ENCODE measurements at regions not wholly inside any gene's neighbourhood (a gene's known extent, or its start where the extent isn't known, plus 50 kb on each side); places are given as distances from the start of the nearest gene placed in this dataset.

- DNase-seq (ENCODE audit: low spot score) (no peak), FAIRE-seq (no peak)
These were observed 277.2 kb upstream of the MPDZ start for GRCh38 chr9:13556656-13557055.

- FAIRE-seq: no peak
These were observed 276.6 kb upstream of the MPDZ start for GRCh38 chr9:13555989-13556500.

DNA sequence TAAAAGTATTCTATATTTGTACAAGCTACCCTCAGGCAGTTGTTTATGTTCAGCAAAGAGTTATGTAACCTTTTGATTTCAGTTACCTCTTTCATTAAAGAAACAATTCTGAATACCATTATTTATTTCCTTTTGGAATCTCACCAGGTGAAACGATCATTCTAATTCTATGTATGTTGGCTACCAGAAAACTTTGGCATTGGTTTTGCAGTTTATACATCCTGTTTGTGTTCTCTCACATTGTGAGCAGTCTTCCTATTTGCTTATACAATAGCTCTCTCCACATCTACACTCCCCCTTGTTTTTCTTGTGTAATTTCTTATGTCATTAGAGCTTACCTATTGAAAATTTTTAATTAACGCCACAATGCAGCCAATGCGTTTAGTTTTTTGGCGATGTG is 276.0 kb upstream of the MPDZ start:
- DNase-seq (ENCODE audit: low spot score) (no peak), FAIRE-seq (no peak)

More at GRCh38 chr9:13555989-13556500, 276.6 kb upstream of the MPDZ start:
- no peak for DNase-seq (ENCODE audit: low spot score)

DNA sequence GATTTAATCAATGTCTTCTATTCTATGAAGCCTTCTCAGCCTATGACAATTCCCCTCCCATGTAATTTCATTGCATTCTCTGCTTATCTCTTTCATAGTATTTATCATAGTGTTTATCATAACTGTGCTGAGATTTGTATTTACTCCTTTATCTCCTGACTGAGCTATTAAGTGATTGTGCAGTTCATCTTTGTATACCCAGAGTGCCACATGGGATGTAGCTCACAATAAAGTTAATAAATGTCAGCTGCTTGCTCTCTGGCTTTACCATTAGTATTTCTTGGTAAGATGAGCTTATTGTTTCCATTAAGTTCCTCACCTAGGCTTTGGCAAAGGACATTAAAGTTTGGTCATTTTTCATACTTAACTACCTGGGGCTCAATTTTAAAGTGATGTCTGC is 275.1 kb upstream of the MPDZ start:
- DNase-seq (ENCODE audit: low spot score): no peak
- no peak for FAIRE-seq

DNA sequence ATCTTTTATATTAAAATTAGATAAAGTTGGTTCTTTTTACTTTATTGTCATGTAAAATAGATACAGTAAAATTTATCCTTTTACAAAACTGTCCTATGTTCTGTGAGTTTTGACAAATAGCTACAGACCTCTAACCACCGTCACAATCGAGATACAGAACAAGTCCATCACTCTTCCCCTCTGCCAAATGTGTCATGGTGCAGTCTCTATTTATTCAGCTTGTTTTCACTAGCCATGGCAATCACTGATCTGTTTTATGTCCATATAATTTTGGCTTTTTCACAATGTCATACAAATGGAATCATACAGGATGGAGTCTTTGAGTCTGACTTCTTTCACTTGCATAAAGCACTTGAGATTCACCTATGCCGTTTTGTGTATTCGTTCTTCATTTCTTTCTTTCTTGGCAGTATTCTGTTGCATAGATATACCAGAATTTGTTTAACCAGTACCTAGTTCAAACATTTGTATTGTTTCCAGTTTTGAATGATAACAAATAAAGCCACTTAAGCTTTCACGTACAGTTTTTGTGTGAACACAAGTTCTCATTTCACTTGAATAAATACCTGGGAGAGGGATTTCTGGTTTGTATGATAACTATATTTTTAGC is 273.2 kb upstream of the MPDZ start:
- DNase-seq (ENCODE audit: low spot score) (no peak), FAIRE-seq (no peak)

DNA sequence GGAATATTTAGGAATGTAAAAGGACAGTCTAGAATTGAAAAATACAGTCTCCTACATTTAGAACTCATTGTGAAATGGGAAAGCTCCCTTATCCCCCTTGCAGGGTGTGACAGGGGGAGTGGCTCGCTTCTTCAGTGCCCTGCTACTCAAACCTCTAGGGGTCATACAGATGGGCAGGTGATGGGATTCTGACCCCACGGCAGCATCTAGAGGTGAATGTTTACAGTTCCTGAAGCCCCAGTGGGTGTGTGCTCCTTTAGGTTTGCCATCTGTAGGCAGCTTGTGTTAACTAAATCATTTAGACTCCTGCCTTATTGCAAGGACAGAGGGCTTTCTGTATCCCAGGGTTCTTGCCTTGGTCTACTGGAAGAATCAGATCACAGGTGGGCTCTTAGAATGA is 271.0 kb upstream of the MPDZ start:
- FAIRE-seq: no peak
- no peak for DNase-seq (ENCODE audit: low spot score)

- FAIRE-seq: no peak
- no peak for DNase-seq (ENCODE audit: low spot score)
These were observed 269.0 kb upstream of the MPDZ start for GRCh38 chr9:13548535-13548934.

DNA sequence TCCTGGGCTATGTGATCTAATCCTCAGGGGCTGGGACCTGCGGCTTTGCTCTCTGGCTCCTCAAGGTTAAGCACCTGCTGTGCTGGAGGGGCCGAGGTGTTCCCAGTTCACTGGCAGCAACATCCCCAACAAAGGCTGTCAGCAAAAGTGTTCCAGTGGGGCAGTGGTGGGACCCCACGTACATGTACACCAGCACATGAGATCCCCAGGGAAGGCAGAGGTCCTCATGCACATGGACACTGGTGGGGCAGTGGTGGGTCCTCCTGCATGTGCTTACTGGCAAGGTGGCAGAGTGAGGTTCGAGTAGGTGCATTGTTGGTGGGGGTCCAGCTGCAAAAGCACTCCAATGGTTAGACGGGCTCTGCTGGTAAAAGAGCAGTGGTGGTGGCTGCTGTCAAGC is 255.6 kb upstream of the MPDZ start:
- no peak for FAIRE-seq

DNA sequence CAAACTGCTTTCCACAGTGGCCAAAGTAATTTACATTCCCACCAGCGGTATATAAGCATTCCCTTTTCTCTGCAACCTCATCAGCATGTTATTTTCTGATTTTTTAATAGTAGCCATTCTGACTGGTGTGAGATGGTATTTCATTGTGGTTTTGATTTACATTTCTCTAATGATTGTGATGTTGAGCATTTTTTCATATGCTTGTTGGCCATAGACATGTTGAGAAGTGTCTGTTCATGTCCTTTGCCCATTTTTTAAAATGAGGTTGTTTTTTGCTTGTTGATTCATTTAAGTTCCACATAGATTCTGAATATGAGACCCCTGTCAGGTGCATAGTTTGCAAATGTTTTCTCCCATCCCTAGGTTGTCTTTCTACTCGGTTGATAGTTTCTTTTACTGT is 254.5 kb upstream of the MPDZ start:
- no peak for FAIRE-seq

More for the DNA sequence above, 255.6 kb upstream of the MPDZ start:
- no peak for DNase-seq (ENCODE audit: low spot score)

GRCh38 chr9:13532407-13532806 is 252.9 kb upstream of the MPDZ start:
- no peak for FAIRE-seq
- DNase-seq (ENCODE audit: low spot score): no peak

More for the DNA sequence above, 254.5 kb upstream of the MPDZ start:
- DNase-seq (ENCODE audit: low spot score): no peak

- DNase-seq (ENCODE audit: low spot score) (peak; percentile 4), FAIRE-seq (no peak)
These were observed 250.0 kb upstream of the MPDZ start for GRCh38 chr9:13529321-13530104.

- FAIRE-seq: no peak
- no peak for DNase-seq (ENCODE audit: low spot score)
These were observed 244.8 kb upstream of the MPDZ start for GRCh38 chr9:13524245-13524644.

- no peak for FAIRE-seq
- no peak for DNase-seq (ENCODE audit: low spot score)
These were observed 240.6 kb upstream of the MPDZ start for GRCh38 chr9:13520069-13520468.

- FAIRE-seq (no peak), DNase-seq (ENCODE audit: low spot score) (no peak)
These were observed 234.4 kb upstream of the MPDZ start for GRCh38 chr9:13513716-13514444.

- DNase-seq (ENCODE audit: low spot score): no peak
- no peak for FAIRE-seq
These were observed 233.8 kb upstream of the MPDZ start for GRCh38 chr9:13513286-13513685.

DNA sequence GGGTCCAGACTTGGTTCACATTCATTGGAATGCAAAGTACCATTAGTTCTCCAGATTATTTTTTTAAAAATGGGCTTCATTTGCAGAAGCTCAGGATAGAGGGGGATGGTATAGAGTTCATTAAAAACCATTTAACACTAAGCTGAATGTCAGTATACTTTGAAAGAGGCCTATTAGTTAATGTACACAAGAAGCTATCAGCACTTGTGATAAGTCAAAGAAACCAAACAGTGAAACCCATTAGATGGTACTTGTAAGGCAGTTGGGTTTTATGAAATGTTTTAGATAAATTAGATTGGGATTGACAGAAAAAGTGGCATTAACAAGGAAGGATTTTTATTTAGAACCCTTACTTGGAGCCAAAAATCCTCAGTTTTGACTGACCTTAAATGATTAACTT is 229.2 kb upstream of the MPDZ start:
- DNase-seq (ENCODE audit: low spot score): no peak
- no peak for FAIRE-seq

DNA sequence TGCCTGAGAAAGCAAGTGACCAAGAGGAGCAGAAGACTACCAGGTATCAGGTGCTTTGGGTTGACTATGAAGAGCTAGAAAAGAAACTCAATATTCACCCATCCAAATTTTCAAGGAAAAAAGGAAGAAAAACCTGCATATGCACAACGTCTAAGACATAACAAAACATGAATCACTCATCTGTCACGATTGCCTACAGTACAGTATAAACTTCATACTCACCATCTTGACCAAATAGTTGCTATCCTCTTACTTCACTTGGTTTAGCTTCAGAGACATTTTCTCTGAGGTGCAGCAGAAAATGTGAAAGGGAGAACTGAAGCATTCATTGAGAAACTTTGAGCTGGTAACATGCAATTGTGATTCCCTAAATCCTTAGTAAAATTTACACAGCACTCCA is 228.6 kb upstream of the MPDZ start:
- FAIRE-seq (no peak), DNase-seq (ENCODE audit: low spot score) (no peak)

DNA sequence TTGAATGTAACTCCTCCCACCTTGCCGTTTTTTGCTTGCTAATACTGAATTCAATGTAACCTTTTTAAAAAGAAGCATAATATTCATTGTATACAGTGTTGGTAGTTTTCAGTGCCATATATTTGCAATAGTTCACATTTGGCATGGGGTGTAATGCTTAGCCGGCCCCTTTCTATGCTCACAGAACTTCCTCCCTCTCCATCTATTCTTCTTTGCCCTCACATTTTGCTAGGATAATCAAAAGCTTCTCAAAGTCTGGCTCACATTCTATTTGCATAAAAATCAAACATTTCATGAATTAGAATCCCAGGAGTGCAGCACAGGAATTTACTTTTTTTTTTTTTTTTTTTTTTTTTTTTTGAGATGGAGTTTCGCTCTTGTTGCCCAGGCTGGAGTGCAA is 226.3 kb upstream of the MPDZ start:
- FAIRE-seq (no peak), DNase-seq (ENCODE audit: low spot score) (no peak)

DNA sequence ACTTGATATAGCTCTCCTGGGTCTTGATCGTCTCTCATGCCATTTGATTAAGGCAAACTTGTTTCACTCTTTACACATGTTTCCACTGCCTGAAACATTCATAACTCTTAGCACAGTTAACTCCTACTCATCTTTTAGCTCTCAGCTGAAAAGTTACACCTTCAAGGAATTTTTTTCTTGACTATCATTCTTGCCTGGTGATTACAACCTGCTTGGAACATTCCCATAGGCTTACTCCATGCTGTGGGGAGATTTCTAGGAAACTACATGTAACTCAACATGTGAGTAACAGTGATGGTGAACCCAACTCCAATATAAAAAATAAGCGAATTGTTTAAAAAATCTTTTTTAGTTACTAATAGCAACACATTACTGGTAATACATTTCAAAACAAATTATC is 224.1 kb upstream of the MPDZ start:
- no peak for DNase-seq (ENCODE audit: low spot score)

DNA sequence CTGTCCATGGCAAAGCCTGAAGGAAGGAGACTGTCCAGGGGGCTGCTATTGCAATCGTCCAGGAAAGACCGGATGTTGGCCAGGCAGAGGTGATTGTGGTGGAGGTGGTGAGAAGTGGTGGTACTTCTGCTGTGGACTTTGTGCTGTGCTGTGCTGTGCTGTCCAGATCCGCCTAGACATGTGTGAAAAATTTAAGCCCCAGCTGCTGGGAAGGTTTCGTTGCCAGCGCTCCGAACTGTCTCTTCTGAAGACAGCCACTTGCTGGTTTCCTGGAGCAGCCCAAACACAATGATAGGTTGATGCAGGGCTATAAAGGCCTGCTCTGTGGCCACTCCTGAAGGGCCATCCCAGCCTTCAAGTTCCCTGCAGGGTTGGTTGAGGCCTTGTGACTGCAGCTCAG is 223.0 kb upstream of the MPDZ start:
- DNase-seq (ENCODE audit: low spot score) (no peak), FAIRE-seq (no peak)

More for the DNA sequence above, 224.1 kb upstream of the MPDZ start:
- FAIRE-seq: no peak

GRCh38 chr9:13501018-13501417 is 221.5 kb upstream of the MPDZ start:
- DNase-seq (ENCODE audit: low spot score) (no peak), FAIRE-seq (no peak)

DNA sequence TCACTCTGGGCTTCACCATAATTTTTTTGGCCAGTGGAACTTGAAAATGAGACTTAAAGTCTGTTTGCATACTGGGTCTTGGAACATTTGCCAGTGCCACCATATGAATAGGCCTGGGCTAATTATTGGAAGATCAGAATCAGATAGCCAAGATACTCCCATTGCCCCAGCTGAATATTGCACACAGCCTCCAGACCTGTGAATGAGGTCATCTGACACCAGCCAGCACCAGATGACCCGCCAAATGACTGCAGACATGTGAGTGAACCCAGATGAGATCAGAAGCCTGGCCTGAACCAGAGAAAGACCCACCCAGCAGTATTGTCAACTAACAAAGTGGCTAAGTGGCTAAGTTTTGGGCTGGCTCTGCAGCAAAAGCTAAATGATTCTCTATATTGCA is 220.5 kb upstream of the MPDZ start:
- no peak for DNase-seq (ENCODE audit: low spot score)
- no peak for FAIRE-seq

Data from urothelium cell line (cell line).